Gastrocnemius medialis (tissue), 4 donors: ENCODE measurements at regions not wholly inside any gene's neighbourhood (a gene's known extent, or its start where the extent isn't known, plus 50 kb on each side); places are given as distances from the start of the nearest gene placed in this dataset.

Experiments used
- ATAC-seq, 2 donors: fragments of 150-250 bp; one replicate each; pipeline ENCODE4 v1.9.1; 2016
- DNase-seq, 2 donors: peaks; one replicate each; pipeline ENCODE4 v3.0.0-alpha.2; 2019
- H3K27ac ChIP-seq, 4 donors: fragments of 200-600 bp; sonication (generic); 1 replicate in 1 of 4; 2 replicates in 3 of 4; pipeline ENCODE4 v1.5.1; 2016 to 2018; ENCODE audit warnings: mild to moderate bottlenecking in 2 of 4, moderate library complexity in 1 of 4
- H3K27me3 ChIP-seq, 3 donors: fragments of 200-600 bp; sonication (generic) in 2 of 3; 1 replicate in 1 of 3; 2 replicates in 2 of 3; pipeline versions ENCODE4 v1.5.1 to v1.6.0; 2016 to 2019; ENCODE audit warnings: mild to moderate bottlenecking in 1 of 3, moderate library complexity in 1 of 3
- H3K36me3 ChIP-seq, 2 donors: fragments of 200-600 bp; sonication (generic) in 1 of 2; one replicate each; pipeline ENCODE4 v1.5.1; 2017 to 2018
- H3K4me1 ChIP-seq, 2 donors: fragments of 200-600 bp; sonication (generic) in 1 of 2; one replicate each; pipeline ENCODE4 v1.5.1; 2016 to 2017; ENCODE audit warnings: mild to moderate bottlenecking in 2 of 2
- H3K4me3 ChIP-seq, 4 donors: fragments of 200-600 bp; sonication (generic) in 3 of 4; 1 replicate in 1 of 4; 2 replicates in 3 of 4; pipeline ENCODE4 v1.5.1; 2016 to 2019; ENCODE audit warnings: mild to moderate bottlenecking in 2 of 4
- H3K9me3 ChIP-seq, 3 donors: fragments of 200-600 bp; sonication (generic) in 2 of 3; 1 replicate in 1 of 3; 2 replicates in 2 of 3; pipeline ENCODE4 v1.5.1; 2016 to 2019
- POLR2A ChIP-seq, 2 donors: fragments of 450-650 bp; IDR thresholded peaks; one replicate each; pipeline ENCODE4 v1.6.1; 2017; ENCODE audit warnings: antibody characterized with exemption in 2 of 2, mild to moderate bottlenecking in 2 of 2, moderate library complexity in 2 of 2
- in situ Hi-C, 4 donors: fragments of 200-750 bp; cut with MboI; loops; one replicate each; pipeline versions ENCODE4 v1.15.0 to v1.8.0; 2017; ENCODE audit warnings: low sequenced_read_pairs in 4 of 4
- intact Hi-C: fragments of 100-400 bp; cut with DNase I; formaldehyde crosslinking; loops from one replicate; pipeline ENCODE4 v1.15.1; 2023; ENCODE audit warnings: low total_unique reads
- TF ChIP-seq, protein P1 (sequence below), 5 experiments: fragments of 450-650 bp in 3 of 5; fragments of 200-600 bp in 2 of 5; sonication (generic) in 2 of 5; IDR thresholded peaks in 4 of 5; conservative IDR thresholded peaks in 1 of 5; 1 replicate in 4 of 5; 2 replicates in 1 of 5; pipeline ENCODE4 v1.5.1; 2016 to 2019; ENCODE audit warnings: antibody characterized with exemption in 5 of 5, mild to moderate bottlenecking in 3 of 5, moderate library complexity in 3 of 5

DNA sequence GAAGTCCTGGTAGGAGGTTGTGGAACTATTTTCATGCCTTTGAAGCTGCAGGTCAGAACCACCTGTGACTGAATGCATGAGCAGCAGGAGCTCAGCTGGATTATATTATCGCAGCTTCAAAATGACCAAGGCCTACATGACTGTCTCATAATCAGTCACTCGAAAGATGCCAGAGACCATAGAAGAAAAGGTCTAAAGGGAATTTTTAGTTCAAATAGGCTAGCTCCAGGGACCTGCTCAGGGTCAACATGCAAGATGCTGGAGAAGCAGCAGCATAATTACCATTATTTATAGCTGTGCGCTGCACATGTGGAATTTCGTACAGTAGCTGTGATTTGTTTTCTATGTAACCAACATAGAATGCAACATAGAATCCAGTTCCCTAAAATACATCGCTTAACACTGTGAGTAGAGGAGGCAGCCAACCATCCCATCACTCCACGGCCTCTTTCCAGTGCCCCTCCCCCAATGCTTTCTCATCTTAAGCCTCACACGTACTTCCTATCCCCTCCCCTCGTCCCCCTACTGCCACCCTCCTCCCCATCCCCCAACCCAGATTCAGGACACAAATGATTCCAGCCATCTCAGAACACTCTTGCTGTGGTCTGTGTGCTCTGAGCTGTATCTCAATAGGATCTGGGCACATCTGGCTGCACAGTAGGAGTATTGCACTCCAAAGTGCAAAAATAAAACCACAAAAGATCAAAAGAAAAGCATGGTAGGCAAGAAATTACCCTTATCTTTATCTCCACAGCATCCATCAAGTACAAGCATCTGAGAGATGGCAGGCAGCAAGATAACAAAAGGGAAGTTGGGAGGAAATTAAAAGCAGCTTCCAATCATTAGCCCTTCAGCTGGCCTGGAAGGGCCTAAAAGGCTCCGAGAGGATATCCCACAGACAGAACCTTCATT is 352.8 kb upstream of the SEMA6D start:
- H3K9me3 ChIP-seq, result no peaks in the 10 kb centered on the region
- H3K4me1 ChIP-seq, result peaks cover 0 to 4% of the 10 kb centered on the region in 2 donors
- no peak for TF ChIP-seq POLR2A (IDR thresholded peaks at IDR 0.05)
- TF ChIP-seq, protein P1, sequence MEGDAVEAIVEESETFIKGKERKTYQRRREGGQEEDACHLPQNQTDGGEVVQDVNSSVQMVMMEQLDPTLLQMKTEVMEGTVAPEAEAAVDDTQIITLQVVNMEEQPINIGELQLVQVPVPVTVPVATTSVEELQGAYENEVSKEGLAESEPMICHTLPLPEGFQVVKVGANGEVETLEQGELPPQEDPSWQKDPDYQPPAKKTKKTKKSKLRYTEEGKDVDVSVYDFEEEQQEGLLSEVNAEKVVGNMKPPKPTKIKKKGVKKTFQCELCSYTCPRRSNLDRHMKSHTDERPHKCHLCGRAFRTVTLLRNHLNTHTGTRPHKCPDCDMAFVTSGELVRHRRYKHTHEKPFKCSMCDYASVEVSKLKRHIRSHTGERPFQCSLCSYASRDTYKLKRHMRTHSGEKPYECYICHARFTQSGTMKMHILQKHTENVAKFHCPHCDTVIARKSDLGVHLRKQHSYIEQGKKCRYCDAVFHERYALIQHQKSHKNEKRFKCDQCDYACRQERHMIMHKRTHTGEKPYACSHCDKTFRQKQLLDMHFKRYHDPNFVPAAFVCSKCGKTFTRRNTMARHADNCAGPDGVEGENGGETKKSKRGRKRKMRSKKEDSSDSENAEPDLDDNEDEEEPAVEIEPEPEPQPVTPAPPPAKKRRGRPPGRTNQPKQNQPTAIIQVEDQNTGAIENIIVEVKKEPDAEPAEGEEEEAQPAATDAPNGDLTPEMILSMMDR (IDR thresholded peaks at IDR 0.05 in 4 of 5, conservative IDR thresholded peaks at IDR 0.05 in 1 of 5), result no peak
- H3K4me3 ChIP-seq, result no peak overlapping the region
- DNase-seq, result no peak
- no peaks in the 10 kb centered on the region for H3K27me3 ChIP-seq
- in situ Hi-C loops, result no loop called here
- H3K27ac ChIP-seq, result no peak overlapping the region
- no peak for ATAC-seq
- H3K36me3 ChIP-seq, result no peaks in the 10 kb centered on the region
- intact Hi-C loops, result loop anchor here (5.0 kb wide), 1 partner anchor 32 kb away; no protein-coding TSS in a partner anchor

DNA sequence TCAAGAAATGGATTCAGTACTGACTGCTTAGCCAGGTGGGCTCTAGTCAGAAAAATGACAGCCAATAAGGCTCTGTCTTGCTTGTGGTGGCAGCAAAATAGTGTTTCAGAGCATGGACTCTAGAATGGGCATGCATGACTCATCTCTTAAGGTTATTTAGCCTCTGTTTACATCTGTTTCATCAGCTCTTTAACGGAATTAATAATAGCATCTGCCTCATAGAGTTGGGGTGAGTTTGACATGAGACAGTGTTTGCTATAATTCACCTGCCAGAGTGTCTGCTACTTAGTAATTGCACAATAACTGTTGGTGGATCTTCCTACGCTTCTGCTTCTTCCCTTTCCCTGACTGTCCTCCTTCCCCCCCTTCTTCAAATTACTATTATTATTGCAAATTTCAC is 350.4 kb upstream of the SEMA6D start:
- DNase-seq (no peak), ATAC-seq (peak; percentile 80 to 92)
- Histone ChIP-seq H3K36me3 (no peaks in the 10 kb centered on the region), H3K27ac (peak overlapping the region in 1 of 4 donors; percentile 43), H3K9me3 (no peaks in the 10 kb centered on the region), H3K27me3 (no peaks in the 10 kb centered on the region), H3K4me1 (peaks cover 0 to 4% of the 10 kb centered on the region in 2 donors), H3K4me3 (no peak overlapping the region)
- intact Hi-C loops, result loop anchor here (1.0 to 5.0 kb wide), 2 partner anchors 35 to 66 kb away; no protein-coding TSS in a partner anchor
- in situ Hi-C loops, result no loop called here
- TF ChIP-seq POLR2A (IDR thresholded peaks at IDR 0.05), result no peak
- TF ChIP-seq, protein P1 (IDR thresholded peaks at IDR 0.05 in 4 of 5, conservative IDR thresholded peaks at IDR 0.05 in 1 of 5), result no peak

DNA sequence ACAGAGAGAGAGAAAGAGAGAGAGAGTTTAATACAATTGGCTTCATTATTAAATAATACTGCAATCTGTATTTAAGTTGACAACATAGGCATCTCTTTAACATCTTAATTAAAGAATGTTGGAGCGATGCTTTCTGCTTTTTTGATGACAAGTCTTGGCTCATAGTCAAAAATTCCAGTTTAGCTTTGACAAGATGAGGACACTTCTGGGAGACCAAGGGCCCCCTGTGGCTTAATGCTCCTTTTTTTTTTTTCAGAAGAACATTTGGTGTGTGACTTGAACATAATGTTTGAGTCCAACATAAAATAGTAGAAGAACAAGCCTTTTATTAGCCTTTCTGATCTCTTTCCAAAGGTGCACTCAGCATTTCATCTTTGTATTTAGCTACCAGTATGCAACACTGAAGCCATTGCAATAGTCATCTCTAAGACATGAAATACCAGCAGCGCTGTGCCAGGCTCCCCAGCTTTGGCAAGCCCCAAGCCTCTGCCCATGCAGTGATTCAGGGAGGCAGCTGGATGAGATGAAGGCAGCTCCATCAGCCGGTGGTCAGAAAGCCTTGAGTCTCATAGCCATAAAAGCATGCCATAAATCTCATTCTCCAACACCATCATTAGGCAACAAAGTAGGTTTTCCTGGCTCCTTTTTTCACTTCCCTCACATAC is 349.4 kb upstream of the SEMA6D start:
- ATAC-seq (no peak), DNase-seq (peak in 1 of 2 donors; percentile 12)
- H3K36me3 ChIP-seq, result no peaks in the 10 kb centered on the region
- TF ChIP-seq, protein P1 (IDR thresholded peaks at IDR 0.05 in 4 of 5, conservative IDR thresholded peaks at IDR 0.05 in 1 of 5), result no peak
- no peak for TF ChIP-seq POLR2A (IDR thresholded peaks at IDR 0.05)
- in situ Hi-C loops (no loop called here), intact Hi-C loops (loop anchor here (1.0 to 5.0 kb wide), 2 partner anchors 36 to 67 kb away; no protein-coding TSS in a partner anchor)
- H3K4me3 ChIP-seq, result no peak overlapping the region
- no peaks in the 10 kb centered on the region for H3K27me3 ChIP-seq
- no peaks in the 10 kb centered on the region for H3K9me3 ChIP-seq
- H3K27ac ChIP-seq, result no peak overlapping the region
- peaks cover 0 to 4% of the 10 kb centered on the region in 2 donors for H3K4me1 ChIP-seq

DNA sequence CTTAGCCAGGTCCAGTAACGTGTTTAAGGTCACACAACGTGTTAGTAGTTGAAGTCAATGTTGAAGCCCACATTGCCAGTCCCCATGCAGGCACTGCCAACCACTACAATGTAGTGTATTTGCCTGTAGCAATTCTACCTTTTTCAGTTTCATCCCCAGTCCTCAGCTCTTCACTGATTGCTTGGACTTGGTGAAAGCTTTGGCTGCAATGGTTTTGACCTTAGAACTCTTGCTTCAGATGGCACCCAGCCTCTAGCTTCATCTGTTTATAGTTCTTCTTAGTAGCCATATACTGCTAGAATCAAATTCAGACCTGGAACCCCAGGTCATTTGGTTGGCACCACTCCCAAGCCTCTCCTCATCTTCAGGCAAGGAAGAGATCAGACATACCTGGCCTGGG is 345.4 kb upstream of the SEMA6D start:
- no peaks in the 10 kb centered on the region for H3K9me3 ChIP-seq
- no peak overlapping the region for H3K4me3 ChIP-seq
- intact Hi-C loops (no loop called here), in situ Hi-C loops (no loop called here)
- TF ChIP-seq, protein P1 (IDR thresholded peaks at IDR 0.05 in 4 of 5, conservative IDR thresholded peaks at IDR 0.05 in 1 of 5), result no peak
- no peak for TF ChIP-seq POLR2A (IDR thresholded peaks at IDR 0.05)
- DNase-seq, result no peak
- H3K27ac ChIP-seq, result no peak overlapping the region
- H3K4me1 ChIP-seq, result no peaks in the 10 kb centered on the region
- H3K27me3 ChIP-seq, result no peaks in the 10 kb centered on the region
- no peak for ATAC-seq
- H3K36me3 ChIP-seq, result no peaks in the 10 kb centered on the region
